Astrocyte (in vitro differentiated cells and primary cell): ENCODE measurements at regions not wholly inside any gene's neighbourhood (a gene's known extent, or its start where the extent isn't known, plus 50 kb on each side); places are given as distances from the start of the nearest gene placed in this dataset.
"Not testable (repeated sequence)": the region's sequence is repeated elsewhere in the genome, so short reads cannot be mapped to it uniquely, and the experiment has no call there.

Experiments used
- EZH2 ChIP-seq: IDR thresholded peaks from 2 replicates; pipeline ENCODE4 v1.6.1; 2012; ENCODE audit warnings: mild to moderate bottlenecking, low read length, inconsistent platforms; ENCODE audit not compliant: insufficient read depth
- TF ChIP-seq, protein P1 (sequence below): IDR thresholded peaks from 2 replicates; pipeline ENCODE4 v1.5.1; 2011; ENCODE audit warnings: low read depth, mild to moderate bottlenecking, inconsistent platforms, low read length, moderate library complexity; ENCODE audit not compliant: insufficient read depth

DNA sequence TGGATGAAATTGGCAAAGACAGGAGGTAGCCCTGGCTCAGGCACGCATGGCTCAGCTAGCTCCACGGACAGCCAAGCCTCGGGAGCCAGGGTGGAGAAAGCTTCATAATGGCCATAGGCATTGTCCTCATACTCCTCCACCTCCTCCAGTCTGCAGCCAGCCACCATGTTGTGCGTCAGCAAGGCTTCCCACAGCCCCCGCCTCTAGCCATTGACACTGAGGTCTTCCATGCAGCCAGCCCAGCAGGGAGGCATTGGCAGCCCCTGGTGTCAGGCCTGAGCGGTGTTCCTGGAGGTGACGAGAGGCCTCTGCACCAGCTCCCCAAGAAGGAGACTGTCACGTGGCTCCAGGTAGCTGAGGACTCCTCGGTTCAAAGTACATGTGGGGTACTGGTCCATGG is 117.0 kb upstream of the ZSCAN2 start:
- TF ChIP-seq, protein P1, sequence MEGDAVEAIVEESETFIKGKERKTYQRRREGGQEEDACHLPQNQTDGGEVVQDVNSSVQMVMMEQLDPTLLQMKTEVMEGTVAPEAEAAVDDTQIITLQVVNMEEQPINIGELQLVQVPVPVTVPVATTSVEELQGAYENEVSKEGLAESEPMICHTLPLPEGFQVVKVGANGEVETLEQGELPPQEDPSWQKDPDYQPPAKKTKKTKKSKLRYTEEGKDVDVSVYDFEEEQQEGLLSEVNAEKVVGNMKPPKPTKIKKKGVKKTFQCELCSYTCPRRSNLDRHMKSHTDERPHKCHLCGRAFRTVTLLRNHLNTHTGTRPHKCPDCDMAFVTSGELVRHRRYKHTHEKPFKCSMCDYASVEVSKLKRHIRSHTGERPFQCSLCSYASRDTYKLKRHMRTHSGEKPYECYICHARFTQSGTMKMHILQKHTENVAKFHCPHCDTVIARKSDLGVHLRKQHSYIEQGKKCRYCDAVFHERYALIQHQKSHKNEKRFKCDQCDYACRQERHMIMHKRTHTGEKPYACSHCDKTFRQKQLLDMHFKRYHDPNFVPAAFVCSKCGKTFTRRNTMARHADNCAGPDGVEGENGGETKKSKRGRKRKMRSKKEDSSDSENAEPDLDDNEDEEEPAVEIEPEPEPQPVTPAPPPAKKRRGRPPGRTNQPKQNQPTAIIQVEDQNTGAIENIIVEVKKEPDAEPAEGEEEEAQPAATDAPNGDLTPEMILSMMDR: not testable (repeated sequence)
- TF ChIP-seq EZH2: not testable (repeated sequence)
